ENCODE measurements at regions not wholly inside any gene's neighbourhood (a gene's known extent, or its start where the extent isn't known, plus 50 kb on each side); places are given as distances from the start of the nearest gene placed in this dataset.

DNA sequence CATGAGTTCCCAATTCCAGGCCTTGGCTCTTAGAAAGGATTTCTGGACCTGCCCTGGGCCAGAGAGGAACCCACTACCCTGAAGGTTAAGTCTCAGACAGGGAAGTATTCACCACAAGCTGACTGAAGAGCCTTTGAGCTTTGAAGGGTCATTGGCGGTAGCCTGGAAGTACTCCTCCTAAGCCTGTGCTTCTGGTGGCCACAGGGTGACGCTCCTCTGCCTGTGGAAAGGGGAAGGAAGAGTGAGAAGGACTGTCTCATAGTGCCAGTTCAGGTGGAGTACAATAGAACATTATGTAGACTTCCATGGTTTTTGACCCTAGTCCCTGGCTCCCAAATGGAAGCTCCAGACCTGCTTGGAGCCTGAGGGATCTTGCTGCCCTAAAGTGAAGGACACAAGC lies 1233.2 kb upstream of the CDH6 start:
- Histone ChIP-seq H3K27me3 (no peaks in the 10 kb centered on the region), H3K9me3 (no peaks in the 10 kb centered on the region), H3K36me3 (no peaks in the 10 kb centered on the region), H3K27ac (no peak overlapping the region), H3K4me3 (no peak overlapping the region), H3K4me1 (no peaks in the 10 kb centered on the region)
- no peak for TF ChIP-seq POLR2A (IDR thresholded peaks at IDR 0.05)
- TF ChIP-seq CTCF (IDR thresholded peaks at IDR 0.05) = no peak
- no peak for TF ChIP-seq POLR2AphosphoS5 (IDR thresholded peaks at IDR 0.05)
- no peak for TF ChIP-seq EP300 (IDR thresholded peaks at IDR 0.05)
- whole genome bisulfite sequencing = 71% methylated on average over 2 of the region's 2 CpGs
- DNase-seq (ENCODE audit: low spot score in 2 of 2) = no peak

DNA sequence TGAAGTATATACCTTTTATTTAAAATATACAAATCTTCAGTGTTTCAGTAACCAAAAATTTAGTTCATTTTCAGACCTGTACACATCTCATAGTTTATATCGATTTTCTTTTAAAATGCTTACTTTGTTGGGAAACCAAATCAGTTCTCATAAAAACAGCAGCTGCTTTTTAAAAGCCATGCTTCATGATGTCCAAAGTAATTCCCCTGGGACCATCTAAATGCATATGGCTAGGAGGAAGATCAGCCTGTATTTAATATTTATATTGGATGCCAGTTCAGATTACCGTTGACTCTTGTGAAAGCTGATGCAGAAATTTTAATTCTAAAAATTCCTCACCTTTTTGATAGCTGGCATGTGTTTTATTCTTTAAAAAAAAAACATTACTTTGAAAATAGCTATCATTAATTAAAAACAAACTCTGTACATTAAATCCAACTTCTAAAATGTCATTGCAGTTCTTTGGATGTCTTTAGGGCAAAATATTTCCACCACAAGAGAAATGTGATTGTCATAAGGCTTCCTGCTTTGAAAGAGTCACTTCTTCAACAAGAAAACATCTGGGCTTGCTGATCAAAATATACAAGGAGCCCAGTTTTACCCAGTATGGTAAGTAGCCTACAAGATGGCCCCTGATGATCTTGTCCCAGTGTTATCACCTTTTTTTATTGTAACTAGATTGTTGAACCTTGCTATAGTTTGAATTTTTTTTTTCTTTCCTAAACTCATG lies 1242.9 kb upstream of the CDH6 start:
- Histone ChIP-seq H3K4me1 (no peaks in the 10 kb centered on the region), H3K4me3 (no peak overlapping the region), H3K27me3 (no peaks in the 10 kb centered on the region), H3K27ac (no peak overlapping the region), H3K36me3 (no peaks in the 10 kb centered on the region), H3K9me3 (no peaks in the 10 kb centered on the region)
- no peak for TF ChIP-seq POLR2AphosphoS5 (IDR thresholded peaks at IDR 0.05)
- WGBS = 73% methylated on average over 2 of the region's 2 CpGs
- no peak for DNase-seq (ENCODE audit: low spot score in 2 of 2)

DNA sequence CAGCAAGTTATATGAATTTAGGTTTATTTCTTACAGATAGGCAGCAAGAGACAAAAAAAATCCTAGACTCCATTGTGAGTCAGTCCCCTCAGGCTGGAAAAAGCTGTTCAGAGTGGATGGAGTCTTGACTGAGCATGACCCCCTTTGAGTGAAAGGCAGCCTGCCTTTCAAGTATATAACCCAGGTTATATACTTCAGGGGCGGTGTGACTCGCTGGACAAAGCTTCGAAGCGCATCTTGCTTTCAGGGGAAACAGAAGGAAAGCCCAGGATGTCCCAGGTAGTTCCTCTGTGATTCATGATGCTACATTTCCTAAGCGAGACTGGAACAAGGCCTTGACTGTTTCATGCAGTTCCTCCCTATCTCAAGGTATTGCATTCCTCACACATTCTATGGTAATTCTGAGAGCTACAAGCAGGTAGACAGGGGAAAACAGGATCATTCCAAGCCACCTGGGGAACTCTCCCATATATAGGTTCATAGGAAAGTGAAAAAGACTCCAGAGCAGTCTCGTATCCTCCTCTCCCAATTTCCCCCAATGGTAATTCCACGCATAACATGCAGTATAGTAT lies 1244.1 kb upstream of the CDH6 start:
- no peaks in the 10 kb centered on the region for H3K9me3 ChIP-seq
- no peak overlapping the region for H3K4me3 ChIP-seq
- H3K4me1 ChIP-seq = no peaks in the 10 kb centered on the region
- no peaks in the 10 kb centered on the region for H3K36me3 ChIP-seq
- H3K27ac ChIP-seq = no peak overlapping the region
- WGBS = 85% methylated on average over 7 of the region's 7 CpGs
- no peak for TF ChIP-seq POLR2A (IDR thresholded peaks at IDR 0.05)
- TF ChIP-seq POLR2AphosphoS5 (IDR thresholded peaks at IDR 0.05) = no peak
- no peak for TF ChIP-seq EP300 (IDR thresholded peaks at IDR 0.05)
- TF ChIP-seq CTCF (IDR thresholded peaks at IDR 0.05) = no peak
- no peak for DNase-seq (ENCODE audit: low spot score in 2 of 2)
- H3K27me3 ChIP-seq = no peaks in the 10 kb centered on the region

DNA sequence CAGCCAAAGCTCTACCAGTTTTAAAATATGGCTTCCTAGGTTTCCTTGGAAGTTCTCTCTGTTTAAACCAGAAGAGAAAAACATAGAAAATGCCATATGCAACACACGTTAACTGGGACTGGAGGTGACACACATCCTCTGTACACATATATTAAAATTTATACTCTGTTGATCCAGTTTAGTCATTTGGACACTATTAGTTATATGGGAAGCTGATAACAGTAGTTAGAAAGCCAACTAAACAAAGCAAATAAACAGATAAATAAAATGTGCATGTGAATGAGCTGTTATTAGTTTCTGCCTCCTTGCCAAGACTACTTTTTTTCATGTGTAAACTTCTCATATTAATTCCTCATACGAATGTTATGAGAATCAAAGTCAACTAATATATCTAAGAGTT lies 1249.2 kb upstream of the CDH6 start:
- Histone ChIP-seq H3K9me3 (no peaks in the 10 kb centered on the region), H3K4me3 (no peak overlapping the region), H3K4me1 (no peaks in the 10 kb centered on the region), H3K36me3 (no peaks in the 10 kb centered on the region), H3K27me3 (no peaks in the 10 kb centered on the region), H3K27ac (no peak overlapping the region)
- TF ChIP-seq POLR2AphosphoS5 (IDR thresholded peaks at IDR 0.05) (no peak), EP300 (IDR thresholded peaks at IDR 0.05) (no peak), POLR2A (IDR thresholded peaks at IDR 0.05) (no peak)
- 86% methylated on average over 2 of the region's 2 CpGs for WGBS
- DNase-seq (ENCODE audit: low spot score in 2 of 2) = no peak

DNA sequence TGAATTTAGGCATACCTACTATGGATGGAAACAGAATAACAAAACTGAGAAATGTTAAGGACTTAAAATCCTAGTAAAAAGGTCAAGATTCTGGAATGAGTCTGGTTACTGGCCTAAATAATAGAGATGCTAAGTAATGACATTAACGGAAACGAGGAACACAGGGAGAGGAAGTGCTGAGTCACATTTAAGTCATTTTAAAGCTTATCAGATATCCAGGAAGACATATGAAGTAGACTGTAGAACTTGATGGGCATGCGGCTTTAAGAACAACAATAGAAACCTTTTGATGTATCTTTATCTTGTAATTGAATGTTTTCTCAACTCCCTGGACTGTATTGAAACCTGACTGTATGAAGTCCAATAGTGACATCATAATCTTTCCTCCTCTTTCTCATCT lies 1251.4 kb upstream of the CDH6 start:
- Histone ChIP-seq H3K27me3 (no peaks in the 10 kb centered on the region), H3K27ac (no peak overlapping the region), H3K36me3 (no peaks in the 10 kb centered on the region), H3K9me3 (peaks cover 5% of the 10 kb centered on the region), H3K4me3 (no peak overlapping the region), H3K4me1 (no peaks in the 10 kb centered on the region)
- TF ChIP-seq EP300 (IDR thresholded peaks at IDR 0.05) (no peak), CTCF (IDR thresholded peaks at IDR 0.05) (no peak)
- WGBS = 82% methylated on average over 3 of the region's 3 CpGs
- DNase-seq (ENCODE audit: low spot score in 2 of 2) = no peak

- Histone ChIP-seq H3K9me3 (peaks cover 5% of the 10 kb centered on the region), H3K27ac (no peak overlapping the region), H3K36me3 (no peaks in the 10 kb centered on the region), H3K4me3 (no peak overlapping the region), H3K4me1 (no peaks in the 10 kb centered on the region), H3K27me3 (no peaks in the 10 kb centered on the region)
- 24% methylated on average over 1 of the region's 1 CpG for WGBS
- no peak for DNase-seq (ENCODE audit: low spot score in 2 of 2)
- TF ChIP-seq POLR2AphosphoS5 (IDR thresholded peaks at IDR 0.05) (no peak), EP300 (IDR thresholded peaks at IDR 0.05) (no peak), POLR2A (IDR thresholded peaks at IDR 0.05) (no peak)
Measured at GRCh38 chr5:29939988-29940387, 1253.5 kb upstream of the CDH6 start.
